H1 (cell line): ENCODE measurements at regions not wholly inside any gene's neighbourhood (a gene's known extent, or its start where the extent isn't known, plus 50 kb on each side); places are given as distances from the start of the nearest gene placed in this dataset.

Experiments used
- CTCF ChIA-PET: fragments of 300-600 bp; sonication (Branson Sonifier 250); formaldehyde crosslinking; loops from one replicate; lab custom pipeline; 2021; ENCODE audit not compliant: partially characterized antibody; lab: Charles Lee
- POLR2A ChIA-PET: fragments of 300-600 bp; sonication (Branson Sonifier 250); formaldehyde crosslinking; loops from one replicate; lab custom pipeline; 2021; ENCODE audit warnings: inconsistent platforms; ENCODE audit not compliant: partially characterized antibody; lab: Charles Lee
- DNase-seq, 2 experiments: peaks; one replicate each; pipeline versions ENCODE4 v3.0.0 to v3.0.0-alpha.2; 2010 to 2022; ENCODE audit warnings: low spot score in 2 of 2, low read depth in 1 of 2, mixed read lengths in 1 of 2
- FAIRE-seq: peaks from 2 replicates; lab custom pipeline; 2011; peaks lifted over from hg19 to GRCh38; lab: Jason Lieb, UNC
- H2AFZ ChIP-seq: 2 replicates; pipeline ENCODE4 v1.8.1; 2012; ENCODE audit warnings: low read length, inconsistent platforms
- H2AK5ac ChIP-seq: 2 replicates; pipeline ENCODE4 v1.6.1; 2013; ENCODE audit warnings: low read depth, low read length
- H2BK120ac ChIP-seq: replicated peaks from 2 replicates; pipeline ENCODE3; 2013; ENCODE audit warnings: low read depth, low read length, inconsistent platforms
- H2BK12ac ChIP-seq: 2 replicates; pipeline ENCODE4 v1.6.1; 2013; ENCODE audit warnings: low read depth, low read length
- H2BK15ac ChIP-seq: 2 replicates; pipeline ENCODE4 v1.6.1; 2013; ENCODE audit warnings: low read length
- H2BK20ac ChIP-seq: 2 replicates; pipeline ENCODE4 v1.6.1; 2013; ENCODE audit warnings: low read length
- H2BK5ac ChIP-seq: 2 replicates; pipeline ENCODE4 v1.6.1; 2013; ENCODE audit warnings: low read depth, low read length
- H3K14ac ChIP-seq: 2 replicates; pipeline ENCODE4 v1.6.1; 2013; ENCODE audit warnings: inconsistent platforms; ENCODE audit not compliant: insufficient read length
- H3K18ac ChIP-seq: 2 replicates; pipeline ENCODE4 v1.6.1; 2013; ENCODE audit warnings: low read length; ENCODE audit errors: extremely low read depth
- H3K23ac ChIP-seq: 2 replicates; pipeline ENCODE4 v1.6.1; 2013; ENCODE audit warnings: inconsistent platforms; ENCODE audit not compliant: insufficient read length
- H3K23me2 ChIP-seq: 2 replicates; pipeline ENCODE4 v1.6.1; 2013; ENCODE audit warnings: low read depth, low read length
- H3K27ac ChIP-seq: 2 replicates; pipeline ENCODE4 v1.6.1; 2011; ENCODE audit warnings: low read depth, low read length, inconsistent platforms
- H3K27me3 ChIP-seq, 4 experiments: replicated peaks in 1 of 4; 1 replicate in 1 of 4; 2 replicates in 3 of 4; pipeline versions ENCODE4 v1.6.1 to v1.8.1; 2011 to 2013; ENCODE audit warnings: low read length in 3 of 4, mild to moderate bottlenecking in 3 of 4, inconsistent platforms in 2 of 4, mixed read lengths in 2 of 4, moderate library complexity in 1 of 4; ENCODE audit not compliant: control insufficient read depth in 3 of 4, insufficient read depth in 3 of 4; ENCODE audit errors: extremely low read depth in 1 of 4
- H3K36me3 ChIP-seq, 4 experiments: 2 replicates each; pipeline versions ENCODE4 v1.6.1 to v1.8.1; 2011 to 2013; ENCODE audit warnings: mild to moderate bottlenecking in 4 of 4, low read length in 3 of 4, moderate library complexity in 2 of 4, control low read depth in 1 of 4, inconsistent platforms in 1 of 4; ENCODE audit not compliant: insufficient read depth in 4 of 4, control insufficient read depth in 2 of 4
- H3K4ac ChIP-seq: replicated peaks from 2 replicates; pipeline ENCODE3; 2013; ENCODE audit warnings: low read length, low read depth, mixed read lengths, inconsistent platforms; ENCODE audit not compliant: insufficient read length
- H3K4me1 ChIP-seq, 4 experiments: replicated peaks in 1 of 4; 1 replicate in 1 of 4; 2 replicates in 3 of 4; pipeline versions ENCODE4 v1.6.1 to v1.8.1; 2011 to 2013; ENCODE audit warnings: low read length in 3 of 4, inconsistent platforms in 2 of 4, mixed read lengths in 1 of 4; ENCODE audit not compliant: insufficient read depth in 4 of 4, control insufficient read depth in 3 of 4
- H3K4me2 ChIP-seq, 2 experiments: 2 replicates each; pipeline versions ENCODE4 v1.6.1 to v1.8.1; 2011 to 2013; ENCODE audit warnings: low read depth in 2 of 2, low read length in 2 of 2, control low read depth in 1 of 2, inconsistent platforms in 1 of 2, mild to moderate bottlenecking in 1 of 2; ENCODE audit not compliant: insufficient read depth in 1 of 2
- H3K4me3 ChIP-seq, 4 experiments: fragments of 200-600, 300-600 bp in 1 of 4; sonication (generic), shearing (Covaris generic), sonication (Bioruptor Twin) in 1 of 4; 2 replicates each; pipeline versions ENCODE4 v1.5.1 to v1.8.1; 2011 to 2016; ENCODE audit warnings: low read length in 4 of 4, low read depth in 3 of 4, control low read depth in 2 of 4, inconsistent platforms in 2 of 4, mild to moderate bottlenecking in 2 of 4, mixed read lengths in 1 of 4, moderate library complexity in 1 of 4; ENCODE audit not compliant: insufficient read depth in 2 of 4; ENCODE audit errors: extremely low read depth in 1 of 4
- H3K56ac ChIP-seq: replicated peaks from 2 replicates; pipeline ENCODE3; 2013; ENCODE audit warnings: low read depth, mild to moderate bottlenecking, mixed read lengths, low read length, inconsistent platforms; ENCODE audit not compliant: insufficient read length
- H3K79me1 ChIP-seq: 2 replicates; pipeline ENCODE4 v1.6.1; 2013; ENCODE audit warnings: low read depth, low read length, control low read depth
- H3K79me2 ChIP-seq, 2 experiments: 2 replicates each; pipeline versions ENCODE4 v1.6.1 to v1.8.1; 2012 to 2013; ENCODE audit warnings: low read length in 2 of 2, mild to moderate bottlenecking in 2 of 2, inconsistent platforms in 1 of 2; ENCODE audit not compliant: insufficient read depth in 2 of 2, control insufficient read depth in 1 of 2
- H3K9ac ChIP-seq, 4 experiments: replicated peaks in 1 of 4; 1 replicate in 1 of 4; 2 replicates in 3 of 4; pipeline versions ENCODE4 v1.6.1 to v1.8.1; 2011 to 2013; ENCODE audit warnings: low read depth in 3 of 4, low read length in 3 of 4, control low read depth in 2 of 4, mild to moderate bottlenecking in 2 of 4, moderate library complexity in 2 of 4, inconsistent platforms in 1 of 4; ENCODE audit errors: extremely low read depth in 1 of 4
- H3K9me3 ChIP-seq, 2 experiments: 2 replicates each; pipeline versions ENCODE4 v1.6.1 to v1.8.1; 2012 to 2013; ENCODE audit warnings: mild to moderate bottlenecking in 2 of 2, moderate library complexity in 2 of 2, control low read depth in 1 of 2, inconsistent platforms in 1 of 2, low read depth in 1 of 2, low read length in 1 of 2, mixed read lengths in 1 of 2; ENCODE audit not compliant: insufficient read depth in 2 of 2
- H4K20me1 ChIP-seq, 2 experiments: replicated peaks in 1 of 2; 2 replicates each; pipeline versions ENCODE3 to v1.8.1; 2011 to 2013; ENCODE audit warnings: inconsistent platforms in 2 of 2, low read length in 2 of 2, mild to moderate bottlenecking in 1 of 2; ENCODE audit not compliant: insufficient read depth in 2 of 2, control insufficient read depth in 1 of 2
- H4K5ac ChIP-seq: 2 replicates; pipeline ENCODE4 v1.6.1; 2013; ENCODE audit warnings: low read length, low read depth, mixed read lengths, inconsistent platforms; ENCODE audit not compliant: insufficient read length
- H4K8ac ChIP-seq: 2 replicates; pipeline ENCODE4 v1.8.0; 2013; ENCODE audit warnings: mild to moderate bottlenecking, moderate library complexity, low read length, inconsistent platforms; ENCODE audit not compliant: insufficient read depth; ENCODE audit errors: extremely low read depth
- H4K91ac ChIP-seq: replicated peaks from 2 replicates; pipeline ENCODE3; 2013; ENCODE audit warnings: low read length, mixed read lengths, inconsistent platforms; ENCODE audit not compliant: insufficient read length
- ASH2L ChIP-seq: fragments of 200-600, 300-600 bp; sonication (generic); IDR thresholded peaks from one replicate; pipeline ENCODE4 v1.7.1; 2017; ENCODE audit warnings: low read length
- CEBPB ChIP-seq: IDR thresholded peaks from 2 replicates; pipeline ENCODE4 v1.6.1; 2012; ENCODE audit warnings: low read depth, low read length
- CHD2 ChIP-seq: IDR thresholded peaks from 2 replicates; pipeline ENCODE4 v1.6.1; 2012; ENCODE audit warnings: low read length, improper control_type of control experiment
- JUND ChIP-seq: IDR thresholded peaks from 2 replicates; pipeline ENCODE4 v1.6.1; 2011; ENCODE audit warnings: mild to moderate bottlenecking, improper control_type of control experiment, low read length
- SP2 ChIP-seq: IDR thresholded peaks from 2 replicates; pipeline ENCODE4 v1.6.1; 2012; ENCODE audit warnings: mild to moderate bottlenecking, low read length, inconsistent platforms
- SP4 ChIP-seq: IDR thresholded peaks from 2 replicates; pipeline ENCODE4 v1.6.1; 2012; ENCODE audit warnings: low read length, inconsistent platforms
- TCF12 ChIP-seq: IDR thresholded peaks from 2 replicates; pipeline ENCODE4 v1.6.1; 2011; ENCODE audit warnings: low read depth, mild to moderate bottlenecking, low read length
- WGBS, 2 experiments: shearing (Covaris generic) in 1 of 2; methylation state at CpG; one replicate each; pipeline versions ENCODE4 v1.1.6 to v1.1.7; 2013 to 2015; ENCODE audit warnings: low lambda C conversion rate in 2 of 2, mixed read lengths in 2 of 2, inconsistent platforms in 1 of 2, low coverage in 1 of 2, missing lambda C conversion rate in 1 of 2; ENCODE audit not compliant: insufficient replicate concordance in 2 of 2, insufficient coverage in 1 of 2, insufficient read length in 1 of 2; ENCODE audit errors: extremely low coverage in 1 of 2, missing lambda C conversion rate in 1 of 2; 5-methylcytosine and 5-hydroxymethylcytosine counted together

GRCh38 chr4:71648448-71648847 is 135.4 kb downstream of the GC start:
- no peaks in the 10 kb centered on the region for H3K4me1 ChIP-seq
- no peak overlapping the region for H3K27ac ChIP-seq
- no peak overlapping the region for H2BK120ac ChIP-seq
- no peak overlapping the region for H3K23ac ChIP-seq
- no peak overlapping the region for H3K4ac ChIP-seq
- no peaks in the 10 kb centered on the region for H3K23me2 ChIP-seq
- H3K9me3 ChIP-seq, result peaks cover 0 to 5% of the 10 kb centered on the region in 2 experiments; a peak in 1 of 4 replicates
- no peak overlapping the region for H2BK12ac ChIP-seq
- 92% methylated on average over 5 of the region's 5 CpGs; no CpG with 5 or more reads in 1 of the 2 experiments for WGBS, 2 experiments
- H3K9ac ChIP-seq, result no peak overlapping the region
- no peaks in the 10 kb centered on the region for H3K79me1 ChIP-seq
- no peak overlapping the region for H3K4me2 ChIP-seq
- FAIRE-seq, result no peak
- no peaks in the 10 kb centered on the region for H3K79me2 ChIP-seq
- no peak overlapping the region for H3K18ac ChIP-seq
- TF ChIP-seq SP2, result no peak
- no peak for TF ChIP-seq JUND
- TF ChIP-seq CEBPB, result 0 out of 2 replicates have a peak, but pooled peaks have one; percentile 16
- no peak for TF ChIP-seq CHD2
- no peak for TF ChIP-seq ASH2L
- TF ChIP-seq SP4, result no peak
- no peak for TF ChIP-seq TCF12
- TF ChIP-seq, all 59 proteins: peak for 1
- H3K56ac ChIP-seq, result no peak overlapping the region
- peaks cover 0 to 1% (median 0%) of the 10 kb centered on the region in 4 experiments; a peak in 1 of 7 replicates for H3K27me3 ChIP-seq
- CTCF ChIA-PET, result interaction anchor here (1.0 to 1.4 kb wide), 2 partner anchors 95 to 378 kb away, joined by 3 read pairs; no protein-coding TSS in a partner anchor
- no peaks in the 10 kb centered on the region for H3K36me3 ChIP-seq
- POLR2A ChIA-PET, result interaction anchor here (0.6 kb wide), 1 partner anchor 35 kb away, joined by 3 read pairs; no protein-coding TSS in a partner anchor
- H2AK5ac ChIP-seq, result no peak overlapping the region
- H2BK5ac ChIP-seq, result no peak overlapping the region
- H4K20me1 ChIP-seq, result no peaks in the 10 kb centered on the region
- no peak overlapping the region for H3K14ac ChIP-seq
- H3K4me3 ChIP-seq, result no peak overlapping the region
- no peak overlapping the region for H4K5ac ChIP-seq
- no peak overlapping the region for H4K8ac ChIP-seq
- no peak overlapping the region for H4K91ac ChIP-seq
- no peak overlapping the region for H2AFZ ChIP-seq
- no peak overlapping the region for H2BK20ac ChIP-seq
- H2BK15ac ChIP-seq, result no peak overlapping the region
- DNase-seq, result no peak
